A549 (cell line): ENCODE measurements at regions not wholly inside any gene's neighbourhood (a gene's known extent, or its start where the extent isn't known, plus 50 kb on each side); places are given as distances from the start of the nearest gene placed in this dataset.

Experiments used
- ATAC-seq, 2 experiments: fragments of 200-7000 bp in 1 of 2; fragments of >200 bp in 1 of 2; cut with Nextera tagmentation in 1 of 2; cut with Tn5 transposase in 1 of 2; 3 replicates each; pipeline versions ENCODE4 v1.8.0 to v1.9.1; 2018 to 2020; ENCODE audit warnings: mild to moderate bottlenecking in 1 of 2, moderate library complexity in 1 of 2
- CTCF ChIA-PET: fragments of 300-600 bp; sonication (Branson Sonifier 250); formaldehyde crosslinking; extraction: SDS; loops from one replicate; lab custom pipeline; 2021; ENCODE audit warnings: antibody characterized with exemption, inconsistent platforms; lab: Yijun Ruan, JAX
- POLR2A ChIA-PET: fragments of 350-600 bp; formaldehyde crosslinking; extraction: SDS; loops from one replicate; lab custom pipeline; 2021; ENCODE audit warnings: antibody characterized with exemption, inconsistent platforms; lab: Yijun Ruan, JAX
- DNase-seq, 2 experiments: peaks; one replicate each; pipeline versions ENCODE4 v3.0.0 to v3.0.0-alpha.2; 2011 to 2016; ENCODE audit warnings: low read depth in 1 of 2, low spot score in 1 of 2
- FAIRE-seq: peaks from 2 replicates; lab custom pipeline; 2011; peaks lifted over from hg19 to GRCh38; lab: Jason Lieb, UNC
- H3K27ac ChIP-seq, 2 experiments: fragments of >200 bp; sonication (Bioruptor Twin); formaldehyde crosslinking; 3 replicates each; pipeline ENCODE4 v1.5.1; 2016 to 2017
- H3K4me1 ChIP-seq: fragments of >200 bp; sonication (Bioruptor Twin); formaldehyde crosslinking; 3 replicates; pipeline ENCODE4 v1.6.1; 2016
- H3K4me2 ChIP-seq: fragments of >200 bp; sonication (Bioruptor Twin); formaldehyde crosslinking; 3 replicates; pipeline ENCODE4 v1.6.1; 2016
- H3K4me3 ChIP-seq: fragments of >200 bp; sonication (Bioruptor Twin); formaldehyde crosslinking; 3 replicates; pipeline ENCODE4 v1.5.1; 2016
- H3K9me3 ChIP-seq: fragments of >200 bp; sonication (Bioruptor Twin); formaldehyde crosslinking; 3 replicates; pipeline ENCODE4 v1.6.1; 2016
- BHLHE40 ChIP-seq: IDR thresholded peaks from 2 replicates; pipeline ENCODE4 v1.6.1; 2012; ENCODE audit warnings: low read depth, low read length, inconsistent platforms
- CBX2 ChIP-seq: fragments of 200-600 bp; sonication (generic); IDR thresholded peaks from 2 replicates; pipeline ENCODE4 v1.6.1; 2016; ENCODE audit warnings: low read depth, mild to moderate bottlenecking, borderline replicate concordance
- CEBPB ChIP-seq, 2 experiments: fragments of >200 bp in 1 of 2; sonication (Bioruptor Twin) in 1 of 2; formaldehyde crosslinking in 1 of 2; IDR thresholded peaks; 2 replicates each; pipeline ENCODE4 v1.6.1; 2012 to 2016
- CHD2 ChIP-seq: fragments of 150-350 bp; IDR thresholded peaks from 2 replicates; pipeline ENCODE4 v1.6.1; 2014; ENCODE audit warnings: low read length; ENCODE audit not compliant: partially characterized antibody
- E2F6 ChIP-seq: IDR thresholded peaks from 2 replicates; pipeline ENCODE4 v1.6.1; 2012; ENCODE audit warnings: low read depth, borderline replicate concordance
- ESRRA ChIP-seq: fragments of 150-350 bp; IDR thresholded peaks from 2 replicates; pipeline ENCODE4 v1.6.1; 2014; ENCODE audit warnings: mild to moderate bottlenecking, low read length, borderline replicate concordance
- FOSB ChIP-seq: fragments of 250-450 bp; sonication (Bioruptor Pico); IDR thresholded peaks from 2 replicates; pipeline ENCODE4 v1.5.0; 2020; ENCODE audit warnings: mild to moderate bottlenecking, moderate library complexity
- FOSL2 ChIP-seq, 2 experiments: fragments of 450-650 bp in 1 of 2; fragments of >200 bp in 1 of 2; sonication (Bioruptor Twin) in 1 of 2; formaldehyde crosslinking; IDR thresholded peaks; 2 replicates each; pipeline versions ENCODE4 v1.5.0 to v1.6.1; 2016 to 2020; ENCODE audit warnings: mild to moderate bottlenecking in 1 of 2, moderate library complexity in 1 of 2
- FOXS1 ChIP-seq: fragments of 250-450 bp; sonication (Bioruptor Pico); IDR thresholded peaks from 2 replicates; pipeline ENCODE4 v1.5.0; 2020; ENCODE audit warnings: mild to moderate bottlenecking, moderate library complexity
- HES2 ChIP-seq: fragments of >200 bp; sonication (Bioruptor Twin); formaldehyde crosslinking; IDR thresholded peaks from 2 replicates; pipeline ENCODE4 v1.6.1; 2016
- HOXA7 ChIP-seq: fragments of 250-450 bp; sonication (Bioruptor Pico); IDR thresholded peaks from 2 replicates; pipeline ENCODE4 v1.5.0; 2020; ENCODE audit warnings: mild to moderate bottlenecking, moderate library complexity
- HOXB5 ChIP-seq: fragments of 250-450 bp; sonication (Bioruptor Pico); IDR thresholded peaks from 2 replicates; pipeline ENCODE4 v1.5.0; 2020; ENCODE audit warnings: mild to moderate bottlenecking, moderate library complexity
- JUN ChIP-seq, 2 experiments: fragments of >200 bp; sonication (Bioruptor Twin); formaldehyde crosslinking; IDR thresholded peaks; 2 replicates in 1 of 2; 3 replicates in 1 of 2; pipeline ENCODE4 v1.6.1; 2016 to 2017
- KDM1A ChIP-seq: fragments of 200-600 bp; sonication (generic); IDR thresholded peaks from 2 replicates; pipeline ENCODE4 v1.6.1; 2016; ENCODE audit warnings: low read depth, mild to moderate bottlenecking
- POLR2AphosphoS2 ChIP-seq: conservative IDR thresholded peaks from 2 replicates; pipeline ENCODE4 v1.6.1; 2012; ENCODE audit warnings: low read length, improper control_type of control experiment, inconsistent platforms
- RCOR1 ChIP-seq: fragments of 150-350 bp; IDR thresholded peaks from 2 replicates; pipeline ENCODE4 v1.6.1; 2014; ENCODE audit warnings: antibody characterized with exemption, low read length, low read depth
- SMC3 ChIP-seq: fragments of >200 bp; sonication (Bioruptor Twin); formaldehyde crosslinking; IDR thresholded peaks from 3 replicates; pipeline ENCODE4 v1.6.1; 2018; ENCODE audit warnings: inconsistent platforms
- TP53 ChIP-seq: fragments of 250-450 bp; sonication (Bioruptor Pico); IDR thresholded peaks from 2 replicates; pipeline ENCODE4 v1.5.0; 2021; ENCODE audit warnings: mild to moderate bottlenecking, moderate library complexity
- ZC3H11A ChIP-seq: fragments of 450-650 bp; IDR thresholded peaks from 2 replicates; pipeline ENCODE4 v1.6.1; 2014; ENCODE audit warnings: antibody characterized with exemption, mild to moderate bottlenecking
- ZFP36 ChIP-seq: fragments of 450-650 bp; IDR thresholded peaks from 2 replicates; pipeline ENCODE4 v1.6.1; 2014; ENCODE audit warnings: borderline replicate concordance; ENCODE audit not compliant: partially characterized antibody
- ZNF302 ChIP-seq: fragments of 250-450 bp; sonication (Bioruptor Pico); IDR thresholded peaks from 2 replicates; pipeline ENCODE4 v1.9.0; 2021; ENCODE audit warnings: inconsistent platforms, mild to moderate bottlenecking, moderate library complexity
- ZSCAN20 ChIP-seq: fragments of 250-450 bp; sonication (Bioruptor Pico); IDR thresholded peaks from 2 replicates; pipeline ENCODE4 v1.8.0; 2022; ENCODE audit warnings: mild to moderate bottlenecking, moderate library complexity
- WGBS: methylation state at CpG from one replicate; pipeline ENCODE4 v1.1.6; 2017; ENCODE audit errors: missing lambda C conversion rate; 5-methylcytosine and 5-hydroxymethylcytosine counted together

- FAIRE-seq = no peak
- ATAC-seq = no peak
- H3K9me3 ChIP-seq = no peaks in the 10 kb centered on the region
- H3K27ac ChIP-seq = no peak overlapping the region
- TF ChIP-seq ESRRA (no peak), CBX2 (no peak), CHD2 (no peak), FOSB (CRISPR knock-in tag) (no peak), FOXS1 (CRISPR knock-in tag) (no peak), HOXB5 (no peak), SMC3 (no peak), HOXA7 (no peak), JUN (IDR thresholded peaks at IDR 0.05) (no peak), ZNF302 (CRISPR knock-in tag) (no peak), BHLHE40 (no peak), POLR2AphosphoS2 (no peak)
- WGBS = 81% methylated on average over 2 of the region's 2 CpGs
- ChIA-PET CTCF (interaction anchor here (0.7 kb wide), 1 partner anchor 18 kb away, joined by 3 read pairs; no protein-coding TSS in a partner anchor), POLR2A (no interaction called here)
- DNase-seq = no peak
- no peak overlapping the region for H3K4me3 ChIP-seq
- no peak overlapping the region for H3K4me2 ChIP-seq
- H3K4me1 ChIP-seq = peaks cover 12% of the 10 kb centered on the region; the same call in 2 of the 3 replicates
Observed at GRCh38 chr7:12749746-12750145, 62.3 kb downstream of the ARL4A start.

GRCh38 chr7:12751764-12752163, 64.3 kb downstream of the ARL4A start:
- no peaks in the 10 kb centered on the region for H3K9me3 ChIP-seq
- peaks cover 7% of the 10 kb centered on the region for H3K4me1 ChIP-seq
- H3K27ac ChIP-seq = no peak overlapping the region
- 65% methylated on average over 3 of the region's 3 CpGs for WGBS
- no peak overlapping the region for H3K4me3 ChIP-seq
- TF ChIP-seq E2F6 (no peak), CEBPB (IDR thresholded peaks at IDR 0.05) (no peak), FOSL2 (IDR thresholded peaks at IDR 0.05) (no peak), FOSL2 (CRISPR knock-in tag; IDR thresholded peaks at IDR 0.05) (no peak), TP53 (CRISPR knock-in tag) (no peak), ZSCAN20 (CRISPR knock-in tag) (no peak), BHLHE40 (no peak), ZFP36 (no peak)
- CTCF ChIA-PET = no interaction called here
- ATAC-seq = no peak
- peak; percentile 51 for FAIRE-seq
- POLR2A ChIA-PET = no interaction called here
- no peak for DNase-seq
- no peak overlapping the region for H3K4me2 ChIP-seq

- Histone ChIP-seq H3K4me3 (no peak overlapping the region), H3K9me3 (no peaks in the 10 kb centered on the region), H3K4me2 (no peak overlapping the region), H3K27ac (peak overlapping the region in 1 of 2 experiments; percentile 54; a peak in 2 of 6 replicates), H3K4me1 (peaks cover 26% of the 10 kb centered on the region)
- 75% methylated on average over 3 of the region's 3 CpGs for WGBS
- TF ChIP-seq RCOR1 (no peak), ZSCAN20 (CRISPR knock-in tag) (no peak), ZC3H11A (no peak), HOXA7 (no peak), TP53 (CRISPR knock-in tag) (no peak), HES2 (no peak), KDM1A (no peak), CHD2 (no peak)
- no peak for FAIRE-seq
- ATAC-seq = no peak
- ChIA-PET POLR2A (no interaction called here), CTCF (interaction anchor here (0.7 kb wide), 1 partner anchor 67 kb away, joined by 3 read pairs; the partner anchor contains the start of gene ARL4A)
- DNase-seq = no peak
Observed at GRCh38 chr7:12754179-12754578, 66.7 kb downstream of the ARL4A start.
